Left renal pelvis (tissue), 4 donors: ENCODE measurements at regions not wholly inside any gene's neighbourhood (a gene's known extent, or its start where the extent isn't known, plus 50 kb on each side); places are given as distances from the start of the nearest gene placed in this dataset.

Experiments
- DNase-seq, 4 donors: peaks; one replicate each; pipeline ENCODE4 v3.0.0-alpha.2; 2013; ENCODE audit warnings: low read depth in 4 of 4, low spot score in 3 of 4

- DNase-seq: no peak
Measured at GRCh38 chr3:23073724-23074305, 129.3 kb upstream of the UBE2E2 start.

GRCh38 chr3:23075496-23075895, 127.6 kb upstream of the UBE2E2 start:
- DNase-seq: no peak

GRCh38 chr3:23076437-23076836, 126.7 kb upstream of the UBE2E2 start:
- DNase-seq: no peak

GRCh38 chr3:23077126-23077525, 126.0 kb upstream of the UBE2E2 start:
- no peak for DNase-seq

- no peak for DNase-seq
Measured at GRCh38 chr3:23078735-23079134, 124.4 kb upstream of the UBE2E2 start.

- DNase-seq: no peak
Measured at GRCh38 chr3:23079976-23080375, 123.2 kb upstream of the UBE2E2 start.

- no peak for DNase-seq
Measured at GRCh38 chr3:23083701-23084100, 119.4 kb upstream of the UBE2E2 start.

- DNase-seq: no peak
Measured at GRCh38 chr3:23084367-23084766, 118.8 kb upstream of the UBE2E2 start.

GRCh38 chr3:23085261-23085660, 117.9 kb upstream of the UBE2E2 start:
- no peak for DNase-seq

- DNase-seq: no peak
Measured at GRCh38 chr3:23086331-23086730, 116.8 kb upstream of the UBE2E2 start.

- DNase-seq: no peak
Measured at GRCh38 chr3:23086831-23087230, 116.3 kb upstream of the UBE2E2 start.

- DNase-seq: no peak
Measured at GRCh38 chr3:23094412-23094811, 108.7 kb upstream of the UBE2E2 start.

- DNase-seq: no peak
Measured at GRCh38 chr3:23094890-23095462, 108.2 kb upstream of the UBE2E2 start.

GRCh38 chr3:23096041-23096440, 107.1 kb upstream of the UBE2E2 start:
- DNase-seq: no peak

- DNase-seq: no peak
Measured at GRCh38 chr3:23099021-23099420, 104.1 kb upstream of the UBE2E2 start.

- DNase-seq: no peak
Measured at GRCh38 chr3:23099677-23100076, 103.5 kb upstream of the UBE2E2 start.

GRCh38 chr3:23100106-23100505, 103.0 kb upstream of the UBE2E2 start:
- no peak for DNase-seq

GRCh38 chr3:23103764-23104163, 99.4 kb upstream of the UBE2E2 start:
- DNase-seq: no peak

GRCh38 chr3:23105048-23105447, 98.1 kb upstream of the UBE2E2 start:
- DNase-seq: no peak

- no peak for DNase-seq
Measured at GRCh38 chr3:23106666-23107065, 96.5 kb upstream of the UBE2E2 start.

GRCh38 chr3:23107221-23107620, 95.9 kb upstream of the UBE2E2 start:
- DNase-seq: no peak

GRCh38 chr3:23108451-23109057, 94.6 kb upstream of the UBE2E2 start:
- DNase-seq: no peak

- DNase-seq: no peak
Measured at GRCh38 chr3:23111286-23111685, 91.8 kb upstream of the UBE2E2 start.
